ENCODE measurements at regions not wholly inside any gene's neighbourhood (a gene's known extent, or its start where the extent isn't known, plus 50 kb on each side); places are given as distances from the start of the nearest gene placed in this dataset.
"Not testable (repeated sequence)": the region's sequence is repeated elsewhere in the genome, so short reads cannot be mapped to it uniquely, and the experiment has no call there.

DNA sequence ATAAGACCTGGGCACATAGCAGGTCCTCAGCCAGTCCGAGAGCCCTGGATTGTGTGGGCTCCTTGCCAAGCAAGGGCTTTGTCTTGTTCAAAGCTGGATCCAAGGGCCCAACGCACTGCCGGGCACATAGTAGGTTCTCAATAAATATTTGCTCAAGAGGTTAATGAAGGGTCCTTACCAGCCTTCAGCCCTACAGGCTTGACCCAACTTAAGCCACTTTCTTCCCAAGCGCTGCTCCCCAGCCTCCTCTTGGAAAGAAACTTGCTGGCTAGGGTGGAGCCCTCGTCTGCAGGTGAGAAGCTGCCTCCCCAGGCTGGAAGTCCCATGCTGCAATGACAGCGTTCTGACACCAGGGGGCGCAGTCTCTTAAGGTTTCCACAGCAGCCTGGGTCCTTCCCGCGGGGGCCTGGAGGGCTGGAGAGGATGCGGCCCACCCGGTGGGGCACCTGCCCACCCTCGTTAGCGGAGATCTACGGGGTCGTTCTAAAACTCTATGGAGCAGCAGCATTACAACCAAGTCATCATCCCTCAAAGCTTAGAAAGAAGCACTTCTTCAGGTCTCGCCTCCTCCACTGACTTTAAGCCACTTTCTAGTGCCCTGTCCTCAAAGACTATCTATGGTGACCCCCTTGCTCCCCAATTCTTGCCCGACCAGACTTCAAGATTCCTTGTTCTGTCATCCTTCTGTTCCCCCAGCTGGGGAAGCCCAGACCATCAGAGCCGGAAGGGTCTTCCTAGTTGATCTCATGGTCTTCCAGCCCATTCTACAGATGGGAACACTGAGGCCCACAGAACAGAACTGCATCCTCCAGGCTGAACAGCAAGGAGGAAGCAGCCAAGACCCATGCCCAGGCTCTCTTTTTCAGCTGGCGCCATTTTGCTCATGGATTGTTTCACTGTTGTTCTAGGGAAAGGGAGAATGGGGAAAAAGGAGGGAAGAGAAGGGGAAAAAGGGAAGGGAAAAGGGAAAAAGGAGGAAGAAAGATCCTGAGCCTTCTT is 115.4 kb downstream of the LHX2 start:
- Histone ChIP-seq H3K4me1 (ENCODE audit: control insufficient read depth, insufficient read depth, low read length) (peaks cover 8% of the 10 kb centered on the region), H3K27me3 (ENCODE audit: control insufficient read depth, insufficient read depth, low read length) (no peaks in the 10 kb centered on the region), H3K27ac (ENCODE audit: low read length) (no peak overlapping the region), H3K9me3 (ENCODE audit: control insufficient read depth, insufficient read depth, low read length) (no peaks in the 10 kb centered on the region), H3K36me3 (ENCODE audit: control insufficient read depth, insufficient read depth, low read length) (no peaks in the 10 kb centered on the region), H3K4me3 (ENCODE audit: low read length) (no peak overlapping the region)
- Mint-ChIP-seq H3K4me1 (peaks cover 7 to 8% of the 10 kb centered on the region in 2 donors), H3K27me3 (ENCODE audit: low read depth in 2 of 2) (no peaks in the 10 kb centered on the region), H3K27ac (peak overlapping the region; percentile 11 to 63), H3K9me3 (no peaks in the 10 kb centered on the region), H3K4me3 (no peak overlapping the region), H3K36me3 (no peaks in the 10 kb centered on the region)
- peak; percentile 96 for TF ChIP-seq CTCF (IDR thresholded peaks at IDR 0.05)
- intact Hi-C loops (cut with micrococcal nuclease) = loop anchor here (2.0 to 10.0 kb wide), 5 partner anchors 128 to 410 kb away; partner anchors contain the start of gene NEK6
- 31% methylated on average over 19 of the region's 19 CpGs for WGBS (ENCODE audit: insufficient coverage)
- DNase-seq (peak; percentile 77 to 85), ATAC-seq (peak; percentile 74 to 85 (median 84))

DNA sequence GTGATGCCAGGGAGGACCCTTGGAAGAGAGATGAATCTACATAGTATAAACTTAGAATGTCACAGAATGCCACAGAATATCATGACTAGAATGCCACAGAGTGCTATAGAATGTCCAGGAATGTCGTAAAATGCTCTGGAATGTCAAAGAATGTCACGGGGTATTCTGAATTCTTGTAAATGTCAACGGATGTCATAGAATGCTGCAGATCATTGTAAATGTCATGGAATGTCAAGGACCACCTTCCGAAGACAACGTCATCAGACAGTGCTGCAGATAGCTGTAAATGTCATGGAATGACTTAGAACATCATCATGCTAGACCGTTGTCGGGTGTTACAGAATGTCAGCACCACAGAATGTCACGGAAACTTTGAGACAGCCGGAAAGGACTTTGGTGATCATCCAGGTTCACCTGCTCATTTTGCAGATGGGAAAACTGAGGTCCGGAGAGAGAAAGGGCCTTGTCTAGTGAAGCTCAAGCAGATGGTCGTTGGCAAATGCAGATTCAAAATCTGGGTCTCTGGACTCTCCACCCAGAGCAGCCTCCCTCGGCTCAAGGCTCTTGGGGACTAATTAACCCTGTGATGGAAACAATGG is 117.1 kb downstream of the LHX2 start:
- no peaks in the 10 kb centered on the region for H3K9me3 ChIP-seq (ENCODE audit: control insufficient read depth, insufficient read depth, low read length)
- TF ChIP-seq CTCF (IDR thresholded peaks at IDR 0.05) = no peak
- no peak for ATAC-seq
- H3K27ac ChIP-seq (ENCODE audit: low read length) = no peak overlapping the region
- Mint-ChIP-seq H3K4me1 (peaks cover 7 to 8% of the 10 kb centered on the region in 2 donors), H3K27ac (no peak overlapping the region), H3K4me3 (no peak overlapping the region), H3K27me3 (ENCODE audit: low read depth in 2 of 2) (no peaks in the 10 kb centered on the region), H3K36me3 (no peaks in the 10 kb centered on the region), H3K9me3 (no peaks in the 10 kb centered on the region)
- no peak for DNase-seq
- H3K36me3 ChIP-seq (ENCODE audit: control insufficient read depth, insufficient read depth, low read length) = no peaks in the 10 kb centered on the region
- no peak overlapping the region for H3K4me3 ChIP-seq (ENCODE audit: low read length)
- H3K27me3 ChIP-seq (ENCODE audit: control insufficient read depth, insufficient read depth, low read length) = no peaks in the 10 kb centered on the region
- 90% methylated on average over 12 of the region's 12 CpGs for WGBS (ENCODE audit: insufficient coverage)
- H3K4me1 ChIP-seq (ENCODE audit: control insufficient read depth, insufficient read depth, low read length) = peaks cover 8% of the 10 kb centered on the region
- intact Hi-C loops (cut with micrococcal nuclease) = loop anchor here (10.0 kb wide), 1 partner anchor 126 kb away; the partner anchor contains the start of gene NEK6

- DNase-seq = no peak
- H3K27ac Mint-ChIP-seq = no peak overlapping the region
These were observed 118.9 kb downstream of the LHX2 start for GRCh38 chr9:124130277-124131075.

DNA sequence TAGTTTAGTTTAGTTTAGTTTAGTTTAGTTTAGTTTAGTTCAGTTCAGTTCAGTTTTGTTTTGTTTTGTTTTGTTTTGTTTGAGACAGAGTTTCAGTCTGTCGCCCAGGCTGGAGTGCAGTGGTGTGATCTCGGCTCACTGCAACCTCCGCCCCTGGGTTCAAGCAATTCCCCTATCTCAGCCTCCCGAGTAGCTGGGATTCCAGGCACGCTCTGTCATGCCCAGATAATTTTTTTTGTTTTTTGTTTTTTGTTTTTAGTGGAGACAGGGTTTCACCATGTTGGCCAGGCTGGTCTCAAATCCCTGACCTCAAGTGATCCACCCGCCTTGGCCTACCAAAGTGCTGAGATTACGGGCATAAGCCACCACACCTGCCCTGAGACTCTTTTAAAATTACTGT is 120.0 kb downstream of the LHX2 start:
- H3K9me3 Mint-ChIP-seq; H3K4me1 ChIP-seq (ENCODE audit: control insufficient read depth, insufficient read depth, low read length); H3K27ac ChIP-seq (ENCODE audit: low read length); DNase-seq; H3K27me3 Mint-ChIP-seq (ENCODE audit: low read depth in 2 of 2); H3K36me3 ChIP-seq (ENCODE audit: control insufficient read depth, insufficient read depth, low read length); H3K27me3 ChIP-seq (ENCODE audit: control insufficient read depth, insufficient read depth, low read length); ATAC-seq; H3K4me3 Mint-ChIP-seq; H3K36me3 Mint-ChIP-seq; H3K27ac Mint-ChIP-seq; intact Hi-C loops (cut with micrococcal nuclease); H3K4me3 ChIP-seq (ENCODE audit: low read length); H3K4me1 Mint-ChIP-seq; H3K9me3 ChIP-seq (ENCODE audit: control insufficient read depth, insufficient read depth, low read length): not testable (repeated sequence)
- 90% methylated on average over 7 of the region's 7 CpGs for WGBS (ENCODE audit: insufficient coverage)

More at GRCh38 chr9:124130277-124131075, 118.9 kb downstream of the LHX2 start:
- Mint-ChIP-seq H3K9me3 (no peaks in the 10 kb centered on the region), H3K36me3 (no peaks in the 10 kb centered on the region), H3K27me3 (ENCODE audit: low read depth in 2 of 2) (no peaks in the 10 kb centered on the region), H3K4me1 (peaks cover 7 to 8% of the 10 kb centered on the region in 2 donors), H3K4me3 (no peak overlapping the region)
- H3K36me3 ChIP-seq (ENCODE audit: control insufficient read depth, insufficient read depth, low read length) = no peaks in the 10 kb centered on the region
- 87% methylated on average over 17 of the region's 18 CpGs for WGBS (ENCODE audit: insufficient coverage)
- TF ChIP-seq CTCF (IDR thresholded peaks at IDR 0.05) = no peak
- no peak for ATAC-seq
- no peak overlapping the region for H3K27ac ChIP-seq (ENCODE audit: low read length)
- no peaks in the 10 kb centered on the region for H3K9me3 ChIP-seq (ENCODE audit: control insufficient read depth, insufficient read depth, low read length)
- H3K27me3 ChIP-seq (ENCODE audit: control insufficient read depth, insufficient read depth, low read length) = no peaks in the 10 kb centered on the region
- intact Hi-C loops (cut with micrococcal nuclease) = no loop called here
- H3K4me1 ChIP-seq (ENCODE audit: control insufficient read depth, insufficient read depth, low read length) = peaks cover 8% of the 10 kb centered on the region
- no peak overlapping the region for H3K4me3 ChIP-seq (ENCODE audit: low read length)
